HG03103 (cell line): ENCODE measurements at regions not wholly inside any gene's neighbourhood (a gene's known extent, or its start where the extent isn't known, plus 50 kb on each side); places are given as distances from the start of the nearest gene placed in this dataset.
"Not testable (repeated sequence)": the region's sequence is repeated elsewhere in the genome, so short reads cannot be mapped to it uniquely, and the experiment has no call there.

ENCODE experiments used
- ATAC-seq: cut with Tn5 transposase; IDR thresholded peaks from one replicate; pipeline ENCODE4 v1.9.1; 2021; ENCODE audit warnings: low read depth; ENCODE audit not compliant: unreplicated experiment

- ATAC-seq: no peak
Observed at GRCh38 chr20:47968541-47969310, 183.4 kb upstream of the SULF2 start.

GRCh38 chr20:47964149-47964548 is 178.9 kb upstream of the SULF2 start:
- ATAC-seq: no peak

GRCh38 chr20:47963022-47963421 is 177.7 kb upstream of the SULF2 start:
- no peak for ATAC-seq

GRCh38 chr20:47962286-47962963 is 177.1 kb upstream of the SULF2 start:
- ATAC-seq: no peak

GRCh38 chr20:47960769-47961541 is 175.7 kb upstream of the SULF2 start:
- no peak for ATAC-seq

- ATAC-seq: no peak
Observed at GRCh38 chr20:47960277-47960676, 175.0 kb upstream of the SULF2 start.

GRCh38 chr20:47957989-47958801 is 172.9 kb upstream of the SULF2 start:
- not testable (repeated sequence) for ATAC-seq

- ATAC-seq: no peak
Observed at GRCh38 chr20:47957135-47957534, 171.9 kb upstream of the SULF2 start.

- ATAC-seq: no peak
Observed at GRCh38 chr20:47956268-47956995, 171.2 kb upstream of the SULF2 start.

GRCh38 chr20:47953471-47953870 is 168.2 kb upstream of the SULF2 start:
- ATAC-seq: no peak

GRCh38 chr20:47952023-47952564 is 166.8 kb upstream of the SULF2 start:
- no peak for ATAC-seq

GRCh38 chr20:47951521-47951971 is 166.3 kb upstream of the SULF2 start:
- no peak for ATAC-seq

GRCh38 chr20:47950913-47951283 is 165.6 kb upstream of the SULF2 start:
- no peak for ATAC-seq

- ATAC-seq: no peak
Observed at GRCh38 chr20:47950124-47950912, 165.0 kb upstream of the SULF2 start.

- no peak for ATAC-seq
Observed at GRCh38 chr20:47949230-47949629, 163.9 kb upstream of the SULF2 start.

- ATAC-seq: no peak
Observed at GRCh38 chr20:47944682-47945081, 159.4 kb upstream of the SULF2 start.

GRCh38 chr20:47941869-47942268 is 156.6 kb upstream of the SULF2 start:
- no peak for ATAC-seq

- no peak for ATAC-seq
Observed at GRCh38 chr20:47940101-47940813, 155.0 kb upstream of the SULF2 start.
